ENCODE measurements at regions not wholly inside any gene's neighbourhood (a gene's known extent, or its start where the extent isn't known, plus 50 kb on each side); places are given as distances from the start of the nearest gene placed in this dataset.
"Not testable (repeated sequence)": the region's sequence is repeated elsewhere in the genome, so short reads cannot be mapped to it uniquely, and the experiment has no call there.

GRCh38 chr5:117568622-117569021, 994.0 kb upstream of the SEMA6A start:
- in situ Hi-C loops (cut with MboI; ENCODE audit: low sequenced_read_pairs), result no loop called here

- in situ Hi-C loops (cut with MboI; ENCODE audit: low sequenced_read_pairs), result no loop called here
These were observed 993.5 kb upstream of the SEMA6A start for GRCh38 chr5:117568126-117568525.

GRCh38 chr5:117562647-117563046, 988.0 kb upstream of the SEMA6A start:
- in situ Hi-C loops (cut with MboI; ENCODE audit: low sequenced_read_pairs), result no loop called here

GRCh38 chr5:117561531-117561930, 986.9 kb upstream of the SEMA6A start:
- in situ Hi-C loops (cut with MboI; ENCODE audit: low sequenced_read_pairs), result no loop called here

GRCh38 chr5:117559005-117559844, 984.6 kb upstream of the SEMA6A start:
- in situ Hi-C loops (cut with MboI; ENCODE audit: low sequenced_read_pairs), result no loop called here

- in situ Hi-C loops (cut with MboI; ENCODE audit: low sequenced_read_pairs), result no loop called here
These were observed 976.6 kb upstream of the SEMA6A start for GRCh38 chr5:117551236-117551635.

- in situ Hi-C loops (cut with MboI; ENCODE audit: low sequenced_read_pairs), result no loop called here
These were observed 972.6 kb upstream of the SEMA6A start for GRCh38 chr5:117547192-117547591.

GRCh38 chr5:117539692-117540091, 965.1 kb upstream of the SEMA6A start:
- in situ Hi-C loops (cut with MboI; ENCODE audit: low sequenced_read_pairs), result no loop called here

GRCh38 chr5:117533792-117534191, 959.2 kb upstream of the SEMA6A start:
- in situ Hi-C loops (cut with MboI; ENCODE audit: low sequenced_read_pairs), result no loop called here

- in situ Hi-C loops (cut with MboI; ENCODE audit: low sequenced_read_pairs), result not testable (repeated sequence)
These were observed 958.5 kb upstream of the SEMA6A start for GRCh38 chr5:117533051-117533670.

- in situ Hi-C loops (cut with MboI; ENCODE audit: low sequenced_read_pairs), result no loop called here
These were observed 945.4 kb upstream of the SEMA6A start for GRCh38 chr5:117519957-117520500.

- in situ Hi-C loops (cut with MboI; ENCODE audit: low sequenced_read_pairs), result no loop called here
These were observed 929.7 kb upstream of the SEMA6A start for GRCh38 chr5:117504305-117504704.

GRCh38 chr5:117497601-117498000, 923.0 kb upstream of the SEMA6A start:
- in situ Hi-C loops (cut with MboI; ENCODE audit: low sequenced_read_pairs), result no loop called here

- in situ Hi-C loops (cut with MboI; ENCODE audit: low sequenced_read_pairs), result no loop called here
These were observed 922.2 kb upstream of the SEMA6A start for GRCh38 chr5:117496801-117497200.

GRCh38 chr5:117494188-117494587, 919.6 kb upstream of the SEMA6A start:
- in situ Hi-C loops (cut with MboI; ENCODE audit: low sequenced_read_pairs), result no loop called here

- in situ Hi-C loops (cut with MboI; ENCODE audit: low sequenced_read_pairs), result no loop called here
These were observed 914.4 kb upstream of the SEMA6A start for GRCh38 chr5:117488976-117489500.

GRCh38 chr5:117487556-117487955, 912.9 kb upstream of the SEMA6A start:
- in situ Hi-C loops (cut with MboI; ENCODE audit: low sequenced_read_pairs), result no loop called here

- in situ Hi-C loops (cut with MboI; ENCODE audit: low sequenced_read_pairs), result no loop called here
These were observed 912.3 kb upstream of the SEMA6A start for GRCh38 chr5:117486879-117487391.

- in situ Hi-C loops (cut with MboI; ENCODE audit: low sequenced_read_pairs), result no loop called here
These were observed 911.6 kb upstream of the SEMA6A start for GRCh38 chr5:117486261-117486660.

GRCh38 chr5:117475919-117476318, 901.3 kb upstream of the SEMA6A start:
- in situ Hi-C loops (cut with MboI; ENCODE audit: low sequenced_read_pairs), result no loop called here

GRCh38 chr5:117473165-117473564, 898.5 kb upstream of the SEMA6A start:
- in situ Hi-C loops (cut with MboI; ENCODE audit: low sequenced_read_pairs), result no loop called here
